ENCODE measurements at regions not wholly inside any gene's neighbourhood (a gene's known extent, or its start where the extent isn't known, plus 50 kb on each side); places are given as distances from the start of the nearest gene placed in this dataset.

GRCh38 chr12:60324746-60325145 is 728.9 kb downstream of the SLC16A7 start:
- no peak for DNase-seq
- 55 to 89% methylated on average over 1 of the region's 1 CpG for WGBS, 2 donors
- H3K4me3 ChIP-seq = no peak overlapping the region
- TF ChIP-seq POLR2A (IDR thresholded peaks at IDR 0.05) (no peak), CTCF (IDR thresholded peaks at IDR 0.05) (no peak)
- H3K27me3 ChIP-seq = no peaks in the 10 kb centered on the region
- no peaks in the 10 kb centered on the region for H3K4me1 ChIP-seq
- H3K9me3 ChIP-seq = no peaks in the 10 kb centered on the region
- no peaks in the 10 kb centered on the region for H3K36me3 ChIP-seq (replicated peaks in 1 of 2; ENCODE audit: insufficient read depth in 1 of 2, low read depth in 2 of 2)
- no peak overlapping the region for H3K27ac ChIP-seq
- intact Hi-C loops (cut with DNase I) = no loop called here
- ATAC-seq = no peak

DNA sequence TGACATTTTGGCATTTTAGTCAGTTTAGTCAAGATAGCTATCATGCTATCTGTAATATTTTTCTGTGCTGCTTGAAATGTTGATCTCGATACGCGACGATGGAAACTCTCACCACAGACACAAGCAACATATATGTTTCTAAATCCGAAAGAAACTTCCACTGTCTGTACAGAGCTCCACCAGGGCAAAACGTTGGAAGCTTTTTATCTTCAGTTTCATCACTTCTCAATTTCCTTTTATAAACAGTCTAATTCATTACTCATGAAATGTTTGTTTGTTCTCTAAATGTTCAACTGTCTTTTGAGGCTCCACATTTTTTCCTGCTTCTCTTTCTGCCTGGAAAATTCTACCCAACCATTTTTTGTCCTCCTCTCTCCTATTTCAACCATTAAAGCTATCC is 737.6 kb downstream of the SLC16A7 start:
- TF ChIP-seq CTCF (IDR thresholded peaks at IDR 0.05) (no peak), POLR2A (IDR thresholded peaks at IDR 0.05) (no peak)
- 77% methylated on average over 6 of the region's 6 CpGs for WGBS, 2 donors
- no peak for DNase-seq
- no peak for ATAC-seq
- intact Hi-C loops (cut with DNase I) = no loop called here
- Histone ChIP-seq H3K9me3 (no peaks in the 10 kb centered on the region), H3K4me3 (no peak overlapping the region), H3K27ac (no peak overlapping the region), H3K36me3 (replicated peaks in 1 of 2; ENCODE audit: insufficient read depth in 1 of 2, low read depth in 2 of 2) (no peaks in the 10 kb centered on the region), H3K27me3 (no peaks in the 10 kb centered on the region), H3K4me1 (no peaks in the 10 kb centered on the region)

DNA sequence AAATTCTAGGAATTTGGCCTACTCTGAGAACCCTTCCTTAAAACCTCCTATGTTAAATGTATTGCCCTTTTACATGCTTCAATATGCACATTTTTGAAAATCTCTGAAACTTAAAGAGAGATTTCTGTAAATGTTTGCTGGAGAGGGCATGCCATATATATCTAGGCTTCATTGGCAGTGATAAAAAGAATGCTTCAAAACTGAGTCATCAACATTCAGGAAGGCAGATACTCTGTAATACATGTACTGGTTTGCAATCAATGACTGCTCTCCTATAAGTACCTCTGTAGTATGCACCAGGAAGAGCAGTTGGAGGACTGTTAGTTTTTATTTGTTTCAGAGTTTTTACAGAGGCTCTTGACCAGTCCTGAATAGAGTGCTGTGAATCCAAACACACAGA is 739.9 kb downstream of the SLC16A7 start:
- Histone ChIP-seq H3K9me3 (no peaks in the 10 kb centered on the region), H3K4me1 (no peaks in the 10 kb centered on the region), H3K4me3 (no peak overlapping the region), H3K27ac (no peak overlapping the region), H3K27me3 (no peaks in the 10 kb centered on the region), H3K36me3 (replicated peaks in 1 of 2; ENCODE audit: insufficient read depth in 1 of 2, low read depth in 2 of 2) (no peaks in the 10 kb centered on the region)
- intact Hi-C loops (cut with DNase I) = no loop called here
- DNase-seq (no peak), ATAC-seq (no peak)
- TF ChIP-seq POLR2A (IDR thresholded peaks at IDR 0.05) (no peak), CTCF (IDR thresholded peaks at IDR 0.05) (no peak)

DNA sequence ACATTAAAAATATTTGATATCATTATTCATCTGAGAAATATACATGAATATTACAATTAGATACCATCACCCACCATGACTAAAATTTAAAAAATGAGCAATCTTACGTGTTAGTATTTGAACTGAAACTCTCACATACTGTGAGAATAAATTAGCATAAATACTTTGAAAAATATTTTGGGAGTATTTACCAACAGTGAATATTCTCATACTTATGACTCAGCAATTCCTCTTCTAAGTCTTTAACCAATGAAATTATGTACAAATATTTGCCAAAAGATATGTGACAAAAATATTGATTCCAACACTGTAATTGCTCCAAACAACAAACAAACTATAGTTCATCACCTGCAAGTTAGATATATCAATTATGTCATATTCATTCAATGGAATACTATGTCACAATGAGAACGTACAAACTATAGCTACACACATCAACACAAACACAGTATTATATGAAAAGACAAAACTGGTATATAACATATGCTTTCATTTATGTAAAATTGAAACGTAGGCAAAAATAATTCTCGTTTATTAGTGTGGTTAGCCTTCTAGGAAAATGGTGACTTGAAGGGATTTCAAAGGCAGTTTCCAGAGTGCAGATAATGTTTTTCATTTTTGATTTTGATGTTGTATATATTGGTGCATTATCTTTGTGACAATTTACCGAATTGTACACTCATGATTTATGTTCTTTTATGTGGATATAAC is 742.2 kb downstream of the SLC16A7 start:
- Histone ChIP-seq H3K4me1 (no peaks in the 10 kb centered on the region), H3K27ac (no peak overlapping the region), H3K27me3 (no peaks in the 10 kb centered on the region), H3K4me3 (no peak overlapping the region), H3K36me3 (replicated peaks in 1 of 2; ENCODE audit: insufficient read depth in 1 of 2, low read depth in 2 of 2) (no peaks in the 10 kb centered on the region), H3K9me3 (no peaks in the 10 kb centered on the region)
- ATAC-seq = no peak
- no peak for DNase-seq
- TF ChIP-seq POLR2A (IDR thresholded peaks at IDR 0.05) (no peak), CTCF (IDR thresholded peaks at IDR 0.05) (no peak)
- intact Hi-C loops (cut with DNase I) = no loop called here
- 64 to 71% methylated on average over 5 of the region's 5 CpGs for WGBS, 2 donors

- no peak overlapping the region for H3K27ac ChIP-seq
- H3K9me3 ChIP-seq = no peaks in the 10 kb centered on the region
- no peaks in the 10 kb centered on the region for H3K27me3 ChIP-seq
- intact Hi-C loops (cut with DNase I) = no loop called here
- DNase-seq (no peak), ATAC-seq (no peak)
- 67 to 82% methylated on average over 1 of the region's 1 CpG for WGBS, 2 donors
- H3K36me3 ChIP-seq (replicated peaks in 1 of 2; ENCODE audit: insufficient read depth in 1 of 2, low read depth in 2 of 2) = no peaks in the 10 kb centered on the region
- TF ChIP-seq CTCF (IDR thresholded peaks at IDR 0.05) (no peak), POLR2A (IDR thresholded peaks at IDR 0.05) (no peak)
- no peak overlapping the region for H3K4me3 ChIP-seq
- no peaks in the 10 kb centered on the region for H3K4me1 ChIP-seq
These were observed 749.6 kb downstream of the SLC16A7 start for GRCh38 chr12:60345442-60345841.
